ENCODE measurements at regions not wholly inside any gene's neighbourhood (a gene's known extent, or its start where the extent isn't known, plus 50 kb on each side); places are given as distances from the start of the nearest gene placed in this dataset.

GRCh38 chr1:234549447-234550021 is 60.4 kb downstream of the IRF2BP2 start:
- TF ChIP-seq POU5F1 (IDR thresholded peaks at IDR 0.05; ENCODE audit: low read depth, low read length) (no peak), TCF12 (IDR thresholded peaks at IDR 0.05; ENCODE audit: low read depth, low read length) (no peak), KDM5A (IDR thresholded peaks at IDR 0.05; ENCODE audit: low read length) (no peak), HDAC6 (IDR thresholded peaks at IDR 0.05; ENCODE audit: low read depth, low read length) (no peak), EGR1 (IDR thresholded peaks at IDR 0.05; ENCODE audit: borderline replicate concordance, low read depth, low read length) (no peak), EP300 (IDR thresholded peaks at IDR 0.05; ENCODE audit: borderline replicate concordance in 1 of 2, low read depth in 2 of 2, low read length in 2 of 2) (no peak), RAD21 (IDR thresholded peaks at IDR 0.05 in 1 of 2, conservative IDR thresholded peaks at IDR 0.05 in 1 of 2; ENCODE audit: low read depth in 2 of 2, low read length in 2 of 2) (no peak)
- Histone ChIP-seq H3K27ac (ENCODE audit: low read depth, low read length) (no peak overlapping the region), H3K9ac (replicated peaks in 1 of 4; ENCODE audit: extremely low read depth in 1 of 4, low read depth in 3 of 4, low read length in 3 of 4) (no peak overlapping the region), H3K79me2 (ENCODE audit: control insufficient read depth in 1 of 2, insufficient read depth in 2 of 2, low read length in 2 of 2) (no peaks in the 10 kb centered on the region), H3K23ac (ENCODE audit: insufficient read length) (no peak overlapping the region), H3K23me2 (ENCODE audit: low read depth, low read length) (no peaks in the 10 kb centered on the region), H2BK20ac (ENCODE audit: low read length) (no peak overlapping the region), H4K20me1 (replicated peaks in 1 of 2; ENCODE audit: control insufficient read depth in 1 of 2, insufficient read depth in 2 of 2, low read length in 2 of 2) (no peaks in the 10 kb centered on the region), H3K9me3 (ENCODE audit: insufficient read depth in 2 of 2, low read depth in 1 of 2, low read length in 1 of 2) (no peaks in the 10 kb centered on the region), H3K4me2 (ENCODE audit: insufficient read depth in 1 of 2, low read depth in 2 of 2, low read length in 2 of 2) (no peak overlapping the region), H3K18ac (ENCODE audit: extremely low read depth, low read length) (no peak overlapping the region), H4K8ac (ENCODE audit: extremely low read depth, insufficient read depth, low read length) (no peak overlapping the region), H2BK120ac (replicated peaks; ENCODE audit: low read depth, low read length) (no peak overlapping the region), H2BK5ac (ENCODE audit: low read depth, low read length) (no peak overlapping the region), H4K5ac (ENCODE audit: insufficient read length, low read depth, low read length) (no peak overlapping the region), H3K4ac (replicated peaks; ENCODE audit: insufficient read length, low read depth, low read length) (no peak overlapping the region), H3K14ac (ENCODE audit: insufficient read length) (no peak overlapping the region), H3K36me3 (ENCODE audit: control insufficient read depth in 2 of 4, insufficient read depth in 4 of 4, low read length in 3 of 4) (no peaks in the 10 kb centered on the region), H2BK12ac (ENCODE audit: low read depth, low read length) (no peak overlapping the region), H3K27me3 (replicated peaks in 1 of 4; ENCODE audit: control insufficient read depth in 3 of 4, extremely low read depth in 1 of 4, insufficient read depth in 3 of 4, low read length in 3 of 4) (no peaks in the 10 kb centered on the region), H3K4me3 (ENCODE audit: extremely low read depth in 1 of 4, insufficient read depth in 2 of 4, low read depth in 3 of 4, low read length in 4 of 4) (no peak overlapping the region), H3K56ac (replicated peaks; ENCODE audit: insufficient read length, low read depth, low read length) (no peak overlapping the region), H2AFZ (ENCODE audit: low read length) (no peak overlapping the region), H2AK5ac (ENCODE audit: low read depth, low read length) (no peak overlapping the region), H3K4me1 (replicated peaks in 1 of 4; ENCODE audit: control insufficient read depth in 3 of 4, insufficient read depth in 4 of 4, low read length in 3 of 4) (peaks cover 0 to 6% (median 0%) of the 10 kb centered on the region in 4 experiments; a peak in 2 of 7 replicates), H4K91ac (replicated peaks; ENCODE audit: insufficient read length, low read length) (no peak overlapping the region), H3K79me1 (ENCODE audit: low read depth, low read length) (no peaks in the 10 kb centered on the region), H2BK15ac (ENCODE audit: low read length) (no peak overlapping the region)
- ChIA-PET CTCF (ENCODE audit: partially characterized antibody) (interaction anchor here (1.2 kb wide), 1 partner anchor 12 kb away, joined by 3 read pairs; no protein-coding TSS in a partner anchor), POLR2A (ENCODE audit: partially characterized antibody) (interaction anchor here (0.6 kb wide), 1 partner anchor 578 kb away, joined by 3 read pairs; no protein-coding TSS in a partner anchor)
- DNase-seq (ENCODE audit: low read depth in 1 of 2, low spot score in 2 of 2) (no peak), FAIRE-seq (no peak)
- 97% methylated on average over 10 of the region's 10 CpGs; no CpG with 5 or more reads in 1 of the 2 experiments for WGBS, 2 experiments (ENCODE audit: extremely low coverage in 1 of 2, insufficient coverage in 1 of 2, insufficient read length in 1 of 2, insufficient replicate concordance in 2 of 2, low coverage in 1 of 2, low lambda C conversion rate in 2 of 2, missing lambda C conversion rate in 1 of 2)

Measured in H1 (cell line).